CD4-positive, CD25-positive, alpha-beta regulatory T cell (primary cell): ENCODE measurements at regions not wholly inside any gene's neighbourhood (a gene's known extent, or its start where the extent isn't known, plus 50 kb on each side); places are given as distances from the start of the nearest gene placed in this dataset.
"Not testable (repeated sequence)": the region's sequence is repeated elsewhere in the genome, so short reads cannot be mapped to it uniquely, and the experiment has no call there.

Experiments used
- ATAC-seq, 2 donors: fragments of 150-1000 bp; cut with Tn5 transposase; one replicate each; pipeline ENCODE4 v1.10.0; 2021; ENCODE audit warnings: low read depth in 2 of 2, moderate number of reproducible peaks in 2 of 2, moderate library complexity in 1 of 2
- DNase-seq, 3 donors: peaks; one replicate each; pipeline versions ENCODE4 v3.0.0 to v3.0.0-alpha.2; 2012 to 2022; ENCODE audit warnings: mixed read lengths in 1 of 3
- H3K27ac ChIP-seq: one replicate; pipeline ENCODE4 v1.7.0; 2013; ENCODE audit warnings: mild to moderate bottlenecking, low read length; ENCODE audit not compliant: insufficient read depth, poor library complexity, severe bottlenecking
- H3K27me3 ChIP-seq: one replicate; pipeline ENCODE4 v1.7.0; 2013; ENCODE audit warnings: low read length; ENCODE audit not compliant: control insufficient read depth, insufficient read depth
- H3K36me3 ChIP-seq: one replicate; pipeline ENCODE4 v1.7.0; 2013; ENCODE audit warnings: mild to moderate bottlenecking, low read length, moderate library complexity; ENCODE audit not compliant: control insufficient read depth, insufficient read depth
- H3K4me1 ChIP-seq: 2 replicates; pipeline ENCODE4 v1.7.0; 2013; ENCODE audit warnings: mild to moderate bottlenecking, low read length; ENCODE audit not compliant: insufficient read depth, control insufficient read depth, poor library complexity, severe bottlenecking
- H3K4me3 ChIP-seq: one replicate; pipeline ENCODE4 v1.7.0; 2013; ENCODE audit warnings: low read depth, mild to moderate bottlenecking, low read length, moderate library complexity
- H3K9me3 ChIP-seq, 2 experiments: 1 replicate in 1 of 2; 2 replicates in 1 of 2; pipeline ENCODE4 v1.7.0; 2013; ENCODE audit warnings: low read length in 2 of 2, mild to moderate bottlenecking in 1 of 2, moderate library complexity in 1 of 2; ENCODE audit not compliant: control insufficient read depth in 2 of 2
- H3K27ac Mint-ChIP-seq, 3 donors: one replicate each; pipeline ENCODE4 v1.8.0; 2020 to 2022; ENCODE audit warnings: mild to moderate bottlenecking in 3 of 3, mixed read lengths in 3 of 3, moderate library complexity in 2 of 3
- H3K27me3 Mint-ChIP-seq: one replicate; pipeline ENCODE4 v1.8.0; 2022; ENCODE audit warnings: mild to moderate bottlenecking, mixed read lengths
- H3K36me3 Mint-ChIP-seq: one replicate; pipeline ENCODE4 v1.8.0; 2020; ENCODE audit warnings: mixed read lengths
- H3K4me1 Mint-ChIP-seq, 4 donors: one replicate each; pipeline ENCODE4 v1.8.0; 2020 to 2022; ENCODE audit warnings: mixed read lengths in 4 of 4, mild to moderate bottlenecking in 1 of 4
- H3K4me3 Mint-ChIP-seq, 4 donors: one replicate each; pipeline ENCODE4 v1.8.0; 2020 to 2022; ENCODE audit warnings: mild to moderate bottlenecking in 4 of 4, mixed read lengths in 4 of 4, moderate library complexity in 3 of 4
- H3K9me3 Mint-ChIP-seq, 7 donors: one replicate each; pipeline ENCODE4 v1.8.0; 2020 to 2022; ENCODE audit warnings: mixed read lengths in 7 of 7, mild to moderate bottlenecking in 3 of 7, moderate library complexity in 2 of 7

- Mint-ChIP-seq H3K9me3 (peaks cover 0 to 4% (median 0%) of the 10 kb centered on the region in 7 donors), H3K36me3 (no peaks in the 10 kb centered on the region), H3K27ac (peak overlapping the region in 1 of 3 donors; percentile 54), H3K4me3 (no peak overlapping the region), H3K27me3 (peaks cover 4% of the 10 kb centered on the region), H3K4me1 (no peaks in the 10 kb centered on the region)
- Histone ChIP-seq H3K9me3 (no peaks in the 10 kb centered on the region), H3K4me1 (no peaks in the 10 kb centered on the region), H3K27ac (no peak overlapping the region), H3K27me3 (no peaks in the 10 kb centered on the region), H3K36me3 (no peaks in the 10 kb centered on the region), H3K4me3 (no peak overlapping the region)
- DNase-seq = no peak
- ATAC-seq = no peak
Observed at GRCh38 chr4:79823148-79823763, 249.8 kb downstream of the ANTXR2 start.

- no peak for DNase-seq
- Mint-ChIP-seq H3K4me1 (no peaks in the 10 kb centered on the region), H3K36me3 (no peaks in the 10 kb centered on the region), H3K27ac (no peak overlapping the region), H3K4me3 (no peak overlapping the region), H3K27me3 (peaks cover 4% of the 10 kb centered on the region), H3K9me3 (peaks cover 0 to 11% (median 4%) of the 10 kb centered on the region in 7 donors)
- ATAC-seq = peak in 1 of 2 donors; percentile 37
- no peak overlapping the region for H3K27ac ChIP-seq
- no peaks in the 10 kb centered on the region for H3K9me3 ChIP-seq
- H3K4me3 ChIP-seq = no peak overlapping the region
- no peaks in the 10 kb centered on the region for H3K4me1 ChIP-seq
- H3K27me3 ChIP-seq = no peaks in the 10 kb centered on the region
- no peaks in the 10 kb centered on the region for H3K36me3 ChIP-seq
Observed at GRCh38 chr4:79820427-79820826, 252.6 kb downstream of the ANTXR2 start.

- not testable (repeated sequence) for H3K27ac ChIP-seq, H3K4me3 ChIP-seq, H3K27me3 ChIP-seq, H3K27me3 Mint-ChIP-seq, H3K9me3 ChIP-seq, H3K4me1 ChIP-seq, H3K27ac Mint-ChIP-seq, H3K36me3 ChIP-seq, H3K36me3 Mint-ChIP-seq, H3K4me1 Mint-ChIP-seq, ATAC-seq, DNase-seq, H3K4me3 Mint-ChIP-seq
- peaks cover 0 to 15% (median 0%) of the 10 kb centered on the region in 7 donors for H3K9me3 Mint-ChIP-seq
Observed at GRCh38 chr4:79807933-79808332, 265.1 kb downstream of the ANTXR2 start.

- H3K36me3 ChIP-seq = no peaks in the 10 kb centered on the region
- H3K27ac Mint-ChIP-seq = no peak overlapping the region
- no peaks in the 10 kb centered on the region for H3K9me3 ChIP-seq
- no peak overlapping the region for H3K4me3 ChIP-seq
- H3K27ac ChIP-seq = no peak overlapping the region
- DNase-seq (no peak), ATAC-seq (no peak)
- no peaks in the 10 kb centered on the region for H3K27me3 ChIP-seq
- H3K4me1 ChIP-seq = no peaks in the 10 kb centered on the region
- peaks cover 13% of the 10 kb centered on the region for H3K27me3 Mint-ChIP-seq
- H3K36me3 Mint-ChIP-seq = no peaks in the 10 kb centered on the region
- no peaks in the 10 kb centered on the region for H3K4me1 Mint-ChIP-seq
- no peak overlapping the region for H3K4me3 Mint-ChIP-seq
- peaks cover 0 to 3% (median 0%) of the 10 kb centered on the region in 7 donors for H3K9me3 Mint-ChIP-seq
Observed at GRCh38 chr4:79798047-79798446, 275.0 kb downstream of the ANTXR2 start.

- H3K27me3 Mint-ChIP-seq = peaks cover 13% of the 10 kb centered on the region
- Histone ChIP-seq H3K9me3 (no peaks in the 10 kb centered on the region), H3K36me3 (no peaks in the 10 kb centered on the region), H3K27me3 (no peaks in the 10 kb centered on the region), H3K4me1 (no peaks in the 10 kb centered on the region), H3K27ac (no peak overlapping the region), H3K4me3 (no peak overlapping the region)
- H3K4me3 Mint-ChIP-seq = no peak overlapping the region
- H3K9me3 Mint-ChIP-seq = peaks cover 0 to 6% (median 0%) of the 10 kb centered on the region in 7 donors
- H3K4me1 Mint-ChIP-seq = no peaks in the 10 kb centered on the region
- no peak overlapping the region for H3K27ac Mint-ChIP-seq
- ATAC-seq (no peak), DNase-seq (no peak)
- H3K36me3 Mint-ChIP-seq = no peaks in the 10 kb centered on the region
Observed at GRCh38 chr4:79796948-79797347, 276.1 kb downstream of the ANTXR2 start.

GRCh38 chr4:79788884-79789283 lies 284.1 kb downstream of the ANTXR2 start:
- no peak overlapping the region for H3K27ac Mint-ChIP-seq
- Histone ChIP-seq H3K27me3 (no peaks in the 10 kb centered on the region), H3K36me3 (no peaks in the 10 kb centered on the region), H3K27ac (no peak overlapping the region), H3K9me3 (peaks cover 4 to 12% of the 10 kb centered on the region in 2 experiments), H3K4me3 (no peak overlapping the region), H3K4me1 (no peaks in the 10 kb centered on the region)
- no peak overlapping the region for H3K4me3 Mint-ChIP-seq
- no peaks in the 10 kb centered on the region for H3K36me3 Mint-ChIP-seq
- H3K4me1 Mint-ChIP-seq = no peaks in the 10 kb centered on the region
- ATAC-seq (no peak), DNase-seq (no peak)
- H3K27me3 Mint-ChIP-seq = no peaks in the 10 kb centered on the region
- peaks cover 0 to 39% (median 14%) of the 10 kb centered on the region in 7 donors for H3K9me3 Mint-ChIP-seq

- Histone ChIP-seq H3K36me3 (no peaks in the 10 kb centered on the region), H3K27ac (no peak overlapping the region), H3K4me1 (no peaks in the 10 kb centered on the region), H3K27me3 (no peaks in the 10 kb centered on the region), H3K4me3 (no peak overlapping the region), H3K9me3 (no peaks in the 10 kb centered on the region)
- no peak overlapping the region for H3K27ac Mint-ChIP-seq
- no peaks in the 10 kb centered on the region for H3K36me3 Mint-ChIP-seq
- H3K4me3 Mint-ChIP-seq = no peak overlapping the region
- no peak for ATAC-seq
- peaks cover 0 to 12% (median 3%) of the 10 kb centered on the region in 7 donors for H3K9me3 Mint-ChIP-seq
- H3K27me3 Mint-ChIP-seq = no peaks in the 10 kb centered on the region
- no peaks in the 10 kb centered on the region for H3K4me1 Mint-ChIP-seq
- DNase-seq = no peak
Observed at GRCh38 chr4:79780129-79780528, 292.9 kb downstream of the ANTXR2 start.

GRCh38 chr4:79772510-79772909 lies 300.5 kb downstream of the ANTXR2 start:
- Mint-ChIP-seq H3K9me3 (peaks cover 2 to 45% (median 9%) of the 10 kb centered on the region in 7 donors), H3K27ac (no peak overlapping the region), H3K4me3 (no peak overlapping the region), H3K27me3 (peaks cover 12% of the 10 kb centered on the region), H3K36me3 (no peaks in the 10 kb centered on the region), H3K4me1 (no peaks in the 10 kb centered on the region)
- Histone ChIP-seq H3K4me1 (no peaks in the 10 kb centered on the region), H3K36me3 (no peaks in the 10 kb centered on the region), H3K9me3 (peaks cover 1 to 18% of the 10 kb centered on the region in 2 experiments), H3K27me3 (no peaks in the 10 kb centered on the region), H3K27ac (no peak overlapping the region), H3K4me3 (no peak overlapping the region)
- DNase-seq = no peak
- ATAC-seq = no peak
